Stomach (tissue), 4 donors: ENCODE measurements at regions not wholly inside any gene's neighbourhood (a gene's known extent, or its start where the extent isn't known, plus 50 kb on each side); places are given as distances from the start of the nearest gene placed in this dataset.

Experiments used
- EP300 ChIP-seq: sonication (generic); formaldehyde crosslinking; IDR thresholded peaks from one replicate; pipeline ENCODE4 v1.6.1; 2017; ENCODE audit warnings: antibody characterized with exemption
- POLR2A ChIP-seq, 4 donors: fragments of 450-650 bp; IDR thresholded peaks; one replicate each; pipeline ENCODE4 v1.6.1; 2016; ENCODE audit warnings: antibody characterized with exemption in 4 of 4, control low read depth in 2 of 4, mild to moderate bottlenecking in 1 of 4, moderate library complexity in 1 of 4
- POLR2AphosphoS5 ChIP-seq, 3 donors: sonication (generic); formaldehyde crosslinking; IDR thresholded peaks; one replicate each; pipeline ENCODE4 v1.6.1; 2016; ENCODE audit warnings: antibody characterized with exemption in 3 of 3
- TF ChIP-seq, protein P1 (sequence below), 7 experiments: fragments of 450-650 bp in 4 of 7; fragments of 200-600 bp in 3 of 7; sonication (generic) in 3 of 7; IDR thresholded peaks; one replicate each; pipeline ENCODE4 v1.5.1; 2016 to 2019; ENCODE audit warnings: antibody characterized with exemption in 7 of 7, control low read depth in 2 of 7, mild to moderate bottlenecking in 1 of 7

DNA sequence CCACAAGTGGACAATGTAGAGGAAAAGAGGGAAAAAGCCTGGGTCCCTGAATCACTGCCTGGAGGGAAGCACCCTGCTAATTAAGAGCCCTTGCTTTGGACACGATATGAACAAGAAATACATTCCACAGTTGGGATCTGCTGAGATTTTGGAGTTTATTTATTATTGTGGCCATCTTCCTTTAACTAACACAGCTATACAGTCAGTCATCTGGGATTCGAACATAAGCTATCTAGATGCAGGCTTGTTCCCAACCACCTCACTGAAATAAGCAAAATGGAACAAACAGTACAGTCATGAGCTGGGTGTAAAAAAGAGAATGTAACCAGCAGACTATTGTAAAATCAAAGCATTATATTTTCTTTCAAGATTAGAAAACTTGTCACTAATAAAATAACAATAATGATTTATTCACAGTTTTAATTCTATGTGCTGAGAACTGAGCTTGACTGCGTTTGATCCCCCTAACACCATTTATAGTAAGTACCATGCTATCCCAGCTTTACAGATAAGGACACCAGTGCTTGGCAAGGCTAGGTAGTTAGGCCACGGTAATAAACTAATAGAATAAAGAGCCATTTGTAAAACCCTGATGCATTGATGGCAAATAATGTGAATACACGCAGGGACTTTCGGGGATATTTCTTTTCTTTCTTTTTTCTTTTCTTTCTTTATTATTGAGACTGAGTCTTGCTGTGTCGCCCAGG lies 223.8 kb upstream of the KLF6 start:
- no peak for TF ChIP-seq POLR2A (IDR thresholded peaks at IDR 0.05)
- TF ChIP-seq, protein P1, sequence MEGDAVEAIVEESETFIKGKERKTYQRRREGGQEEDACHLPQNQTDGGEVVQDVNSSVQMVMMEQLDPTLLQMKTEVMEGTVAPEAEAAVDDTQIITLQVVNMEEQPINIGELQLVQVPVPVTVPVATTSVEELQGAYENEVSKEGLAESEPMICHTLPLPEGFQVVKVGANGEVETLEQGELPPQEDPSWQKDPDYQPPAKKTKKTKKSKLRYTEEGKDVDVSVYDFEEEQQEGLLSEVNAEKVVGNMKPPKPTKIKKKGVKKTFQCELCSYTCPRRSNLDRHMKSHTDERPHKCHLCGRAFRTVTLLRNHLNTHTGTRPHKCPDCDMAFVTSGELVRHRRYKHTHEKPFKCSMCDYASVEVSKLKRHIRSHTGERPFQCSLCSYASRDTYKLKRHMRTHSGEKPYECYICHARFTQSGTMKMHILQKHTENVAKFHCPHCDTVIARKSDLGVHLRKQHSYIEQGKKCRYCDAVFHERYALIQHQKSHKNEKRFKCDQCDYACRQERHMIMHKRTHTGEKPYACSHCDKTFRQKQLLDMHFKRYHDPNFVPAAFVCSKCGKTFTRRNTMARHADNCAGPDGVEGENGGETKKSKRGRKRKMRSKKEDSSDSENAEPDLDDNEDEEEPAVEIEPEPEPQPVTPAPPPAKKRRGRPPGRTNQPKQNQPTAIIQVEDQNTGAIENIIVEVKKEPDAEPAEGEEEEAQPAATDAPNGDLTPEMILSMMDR (IDR thresholded peaks at IDR 0.05) = no peak
- TF ChIP-seq POLR2AphosphoS5 (IDR thresholded peaks at IDR 0.05) = no peak
- TF ChIP-seq EP300 = no peak
